ENCODE measurements at regions not wholly inside any gene's neighbourhood (a gene's known extent, or its start where the extent isn't known, plus 50 kb on each side); places are given as distances from the start of the nearest gene placed in this dataset.

DNA sequence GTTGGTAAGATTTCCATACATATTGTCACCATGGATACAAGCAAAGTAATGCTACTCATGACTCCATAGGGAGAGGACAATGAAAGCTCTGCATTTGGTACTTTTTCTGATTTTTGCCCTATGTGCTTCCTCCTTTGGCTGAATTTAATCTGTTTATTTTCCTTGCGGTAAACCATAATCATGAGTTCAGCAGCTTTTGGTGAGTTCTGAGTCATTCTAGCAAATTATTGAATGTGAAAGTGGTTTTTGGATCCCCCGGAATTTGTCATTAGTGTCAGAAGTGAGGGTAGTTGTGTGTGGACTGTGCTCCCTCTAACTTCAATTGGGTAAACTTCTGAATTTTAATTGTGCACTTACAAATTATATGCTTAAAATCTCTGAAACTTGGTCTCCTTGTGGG is 170.3 kb downstream of the MOSPD2 start:
- no peak for TF ChIP-seq ISL1 (CRISPR knock-in tag; IDR thresholded peaks at IDR 0.05)
- no peak for TF ChIP-seq ARNTL (CRISPR knock-in tag; IDR thresholded peaks at IDR 0.05; ENCODE audit: borderline replicate concordance, low read depth)
- TF ChIP-seq, protein P1, sequence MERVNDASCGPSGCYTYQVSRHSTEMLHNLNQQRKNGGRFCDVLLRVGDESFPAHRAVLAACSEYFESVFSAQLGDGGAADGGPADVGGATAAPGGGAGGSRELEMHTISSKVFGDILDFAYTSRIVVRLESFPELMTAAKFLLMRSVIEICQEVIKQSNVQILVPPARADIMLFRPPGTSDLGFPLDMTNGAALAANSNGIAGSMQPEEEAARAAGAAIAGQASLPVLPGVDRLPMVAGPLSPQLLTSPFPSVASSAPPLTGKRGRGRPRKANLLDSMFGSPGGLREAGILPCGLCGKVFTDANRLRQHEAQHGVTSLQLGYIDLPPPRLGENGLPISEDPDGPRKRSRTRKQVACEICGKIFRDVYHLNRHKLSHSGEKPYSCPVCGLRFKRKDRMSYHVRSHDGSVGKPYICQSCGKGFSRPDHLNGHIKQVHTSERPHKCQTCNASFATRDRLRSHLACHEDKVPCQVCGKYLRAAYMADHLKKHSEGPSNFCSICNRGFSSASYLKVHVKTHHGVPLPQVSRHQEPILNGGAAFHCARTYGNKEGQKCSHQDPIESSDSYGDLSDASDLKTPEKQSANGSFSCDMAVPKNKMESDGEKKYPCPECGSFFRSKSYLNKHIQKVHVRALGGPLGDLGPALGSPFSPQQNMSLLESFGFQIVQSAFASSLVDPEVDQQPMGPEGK (CRISPR knock-in tag; IDR thresholded peaks at IDR 0.05; ENCODE audit: borderline replicate concordance) = no peak
- TF ChIP-seq, protein P2, sequence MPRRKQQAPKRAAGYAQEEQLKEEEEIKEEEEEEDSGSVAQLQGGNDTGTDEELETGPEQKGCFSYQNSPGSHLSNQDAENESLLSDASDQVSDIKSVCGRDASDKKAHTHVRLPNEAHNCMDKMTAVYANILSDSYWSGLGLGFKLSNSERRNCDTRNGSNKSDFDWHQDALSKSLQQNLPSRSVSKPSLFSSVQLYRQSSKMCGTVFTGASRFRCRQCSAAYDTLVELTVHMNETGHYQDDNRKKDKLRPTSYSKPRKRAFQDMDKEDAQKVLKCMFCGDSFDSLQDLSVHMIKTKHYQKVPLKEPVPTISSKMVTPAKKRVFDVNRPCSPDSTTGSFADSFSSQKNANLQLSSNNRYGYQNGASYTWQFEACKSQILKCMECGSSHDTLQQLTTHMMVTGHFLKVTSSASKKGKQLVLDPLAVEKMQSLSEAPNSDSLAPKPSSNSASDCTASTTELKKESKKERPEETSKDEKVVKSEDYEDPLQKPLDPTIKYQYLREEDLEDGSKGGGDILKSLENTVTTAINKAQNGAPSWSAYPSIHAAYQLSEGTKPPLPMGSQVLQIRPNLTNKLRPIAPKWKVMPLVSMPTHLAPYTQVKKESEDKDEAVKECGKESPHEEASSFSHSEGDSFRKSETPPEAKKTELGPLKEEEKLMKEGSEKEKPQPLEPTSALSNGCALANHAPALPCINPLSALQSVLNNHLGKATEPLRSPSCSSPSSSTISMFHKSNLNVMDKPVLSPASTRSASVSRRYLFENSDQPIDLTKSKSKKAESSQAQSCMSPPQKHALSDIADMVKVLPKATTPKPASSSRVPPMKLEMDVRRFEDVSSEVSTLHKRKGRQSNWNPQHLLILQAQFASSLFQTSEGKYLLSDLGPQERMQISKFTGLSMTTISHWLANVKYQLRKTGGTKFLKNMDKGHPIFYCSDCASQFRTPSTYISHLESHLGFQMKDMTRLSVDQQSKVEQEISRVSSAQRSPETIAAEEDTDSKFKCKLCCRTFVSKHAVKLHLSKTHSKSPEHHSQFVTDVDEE (CRISPR knock-in tag; IDR thresholded peaks at IDR 0.05) = no peak
- no peak for TF ChIP-seq GLIS3 (CRISPR knock-in tag; IDR thresholded peaks at IDR 0.05)
- no peak for TF ChIP-seq CREB5 (CRISPR knock-in tag; IDR thresholded peaks at IDR 0.05; ENCODE audit: low read depth)
- TF ChIP-seq CSDC2 (CRISPR knock-in tag; IDR thresholded peaks at IDR 0.05) = no peak
- TF ChIP-seq RARB (CRISPR knock-in tag; IDR thresholded peaks at IDR 0.05) = no peak
- TF ChIP-seq BACH2 (CRISPR knock-in tag; IDR thresholded peaks at IDR 0.05; ENCODE audit: borderline replicate concordance) = no peak
- TF ChIP-seq ZNF565 (CRISPR knock-in tag; conservative IDR thresholded peaks at IDR 0.05; ENCODE audit: low read depth) = no peak
- TF ChIP-seq SNAI2 (CRISPR knock-in tag; IDR thresholded peaks at IDR 0.05) = no peak
- TF ChIP-seq ZC3H10 (CRISPR knock-in tag; IDR thresholded peaks at IDR 0.05) = no peak
- TF ChIP-seq ESRRG (CRISPR knock-in tag; IDR thresholded peaks at IDR 0.05) = no peak

Measured in SK-N-SH treated with all-trans-retinoic acid at 6 μM for 48 hours (cell line).